Activated naive CD4-positive, alpha-beta T cell (primary cell): ENCODE measurements at regions not wholly inside any gene's neighbourhood (a gene's known extent, or its start where the extent isn't known, plus 50 kb on each side); places are given as distances from the start of the nearest gene placed in this dataset.
"Not testable (repeated sequence)": the region's sequence is repeated elsewhere in the genome, so short reads cannot be mapped to it uniquely, and the experiment has no call there.

Experiments
- DNase-seq, 4 experiments: peaks; one replicate each; lab custom pipeline; 2025; lab: John Stamatoyannopoulos, UW

GRCh38 chr10:64855941-64856340 lies 1334.7 kb downstream of the REEP3 start:
- no peak for DNase-seq

DNA sequence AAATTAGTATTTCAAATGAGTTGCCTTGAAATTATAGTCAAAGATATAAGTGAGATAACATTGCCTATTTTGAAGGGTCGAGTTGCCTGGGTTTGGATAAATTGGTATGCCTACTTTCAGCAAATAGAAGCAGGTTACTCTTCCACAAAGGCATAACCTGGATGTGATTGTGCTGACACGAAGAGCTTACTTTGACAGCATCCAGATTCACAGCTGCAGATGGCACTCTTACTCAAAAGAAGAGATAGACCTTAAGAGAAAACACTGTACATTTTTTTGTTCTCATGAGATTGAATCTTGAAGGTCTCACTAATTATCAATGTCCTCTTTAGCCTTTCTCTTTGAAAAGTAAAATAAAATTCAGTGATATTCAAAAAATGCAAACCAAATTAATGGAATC lies 1338.7 kb downstream of the REEP3 start:
- DNase-seq = no peak

GRCh38 chr10:64863836-64864235 lies 1342.6 kb downstream of the REEP3 start:
- no peak for DNase-seq

DNA sequence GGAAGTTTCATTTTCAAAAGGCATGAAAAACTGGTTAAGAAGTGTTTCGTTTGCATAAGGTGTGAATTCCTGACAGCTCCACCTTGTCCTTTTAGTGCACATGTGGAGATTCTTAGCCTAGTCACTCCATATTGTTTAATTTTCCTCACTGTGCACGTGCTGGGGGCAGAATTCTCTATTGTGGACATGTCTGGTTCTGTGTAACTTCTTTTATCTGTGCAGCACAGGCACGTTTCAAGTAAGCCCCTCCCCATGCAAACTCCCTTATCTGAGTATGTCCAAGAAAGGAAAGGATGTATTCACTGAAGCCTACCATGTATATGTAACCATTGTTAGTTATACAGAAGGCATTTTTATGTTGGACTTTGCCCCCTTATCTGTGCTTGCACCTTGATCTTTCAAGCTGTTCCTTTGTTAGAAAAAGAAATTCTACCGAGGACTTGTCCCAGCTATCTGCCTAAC lies 1346.3 kb downstream of the REEP3 start:
- DNase-seq = no peak

DNA sequence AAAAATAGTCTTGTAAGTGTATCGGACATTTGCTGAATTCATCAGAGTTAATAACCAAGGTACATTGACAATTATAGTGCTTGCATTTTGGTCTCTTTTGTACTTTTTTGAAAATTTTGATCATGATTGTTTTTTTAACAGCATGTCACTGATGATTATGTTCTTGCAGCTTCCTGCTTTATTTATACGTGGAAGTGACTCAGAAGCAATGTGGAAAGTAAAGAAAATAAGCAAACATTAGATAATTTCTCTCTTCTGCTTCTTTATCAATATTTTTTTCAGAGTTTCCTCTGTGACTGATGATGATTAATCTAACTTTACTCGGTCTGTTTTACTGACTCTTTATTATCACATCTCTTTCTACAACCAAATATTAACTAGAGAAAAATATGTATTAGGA lies 1351.9 kb downstream of the REEP3 start:
- DNase-seq = no peak

DNA sequence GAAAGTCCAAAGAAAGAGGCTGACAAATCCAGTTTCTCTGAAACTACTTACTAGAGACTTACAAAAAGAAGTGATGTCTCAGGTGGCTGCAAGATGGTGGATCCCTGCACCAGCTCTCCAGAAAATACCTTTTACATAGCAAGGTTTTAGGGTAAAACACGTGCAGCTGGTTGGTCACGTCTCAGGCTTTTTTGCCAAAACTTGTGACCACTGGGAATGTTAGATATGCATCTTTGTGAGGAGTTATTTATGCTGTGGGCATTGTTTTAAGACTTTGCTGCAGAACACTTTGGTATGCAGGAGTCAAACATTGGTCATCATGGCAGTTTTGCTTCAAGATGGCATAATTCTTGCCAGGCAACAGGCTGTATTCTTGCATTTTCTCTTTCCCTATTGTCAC lies 1352.8 kb downstream of the REEP3 start:
- DNase-seq = no peak

GRCh38 chr10:64880546-64880945 lies 1359.3 kb downstream of the REEP3 start:
- no peak for DNase-seq

GRCh38 chr10:64881257-64881656 lies 1360.1 kb downstream of the REEP3 start:
- no peak for DNase-seq

DNA sequence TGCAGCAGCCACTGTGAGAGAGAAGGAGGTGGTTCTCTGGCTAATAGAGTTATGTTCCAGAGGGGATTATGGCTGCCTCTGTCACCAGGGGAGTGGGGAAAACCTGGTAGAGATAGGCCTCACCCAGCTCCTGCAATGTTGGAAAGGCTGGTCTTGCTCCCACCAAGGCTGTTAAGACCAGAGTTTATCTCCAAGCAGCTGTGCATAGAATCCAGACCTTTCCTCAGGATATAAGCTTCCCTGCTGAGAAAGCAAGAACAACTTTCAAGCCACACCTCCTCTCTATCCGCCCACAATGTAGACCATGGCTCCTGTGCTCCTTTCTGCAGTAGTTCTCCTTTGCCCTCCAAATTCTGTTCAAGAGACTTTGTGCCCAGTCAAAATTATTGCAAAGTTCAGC lies 1375.4 kb downstream of the REEP3 start:
- no peak for DNase-seq

GRCh38 chr10:64906311-64906710 lies 1385.1 kb downstream of the REEP3 start:
- DNase-seq = not testable (repeated sequence)

DNA sequence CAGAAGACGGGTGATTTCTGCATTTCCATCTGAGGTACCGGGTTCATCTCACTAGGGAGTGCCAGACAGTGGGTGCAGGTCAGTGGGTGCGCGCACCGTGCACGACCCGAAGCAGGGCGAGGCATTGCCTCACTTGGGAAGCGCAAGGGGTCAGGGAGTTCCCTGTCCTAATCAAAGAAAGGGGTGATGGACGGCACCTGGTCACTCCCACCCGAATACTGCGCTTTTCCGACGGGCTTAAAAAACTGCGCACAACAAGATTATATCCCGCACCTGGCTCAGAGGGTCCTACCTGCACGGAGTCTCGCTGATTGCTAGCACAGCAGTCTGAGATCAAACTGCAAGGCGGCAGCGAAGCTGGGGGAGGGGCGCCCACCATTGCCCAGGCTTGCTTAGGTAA lies 1403.1 kb downstream of the REEP3 start:
- DNase-seq = not testable (repeated sequence)

DNA sequence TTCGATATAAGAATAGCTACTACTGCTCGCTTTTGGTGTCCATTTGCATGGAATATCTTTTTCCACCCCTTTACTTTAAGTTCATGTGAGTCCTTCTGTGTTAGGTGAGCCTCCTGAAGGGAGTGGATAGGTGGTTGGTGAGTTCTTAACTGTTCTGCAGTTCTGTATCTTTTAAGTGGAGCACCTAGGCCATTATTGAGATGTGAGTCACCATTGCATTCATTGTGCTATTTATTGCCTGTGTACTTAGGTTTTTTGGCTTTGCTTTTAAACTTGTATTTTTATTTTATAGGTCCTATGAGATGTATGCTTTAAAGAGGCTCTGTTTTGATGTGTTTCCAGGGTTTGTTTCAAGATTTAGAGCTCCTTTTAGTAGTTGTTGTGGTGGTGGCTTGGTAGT lies 1430.8 kb downstream of the REEP3 start:
- no peak for DNase-seq

DNA sequence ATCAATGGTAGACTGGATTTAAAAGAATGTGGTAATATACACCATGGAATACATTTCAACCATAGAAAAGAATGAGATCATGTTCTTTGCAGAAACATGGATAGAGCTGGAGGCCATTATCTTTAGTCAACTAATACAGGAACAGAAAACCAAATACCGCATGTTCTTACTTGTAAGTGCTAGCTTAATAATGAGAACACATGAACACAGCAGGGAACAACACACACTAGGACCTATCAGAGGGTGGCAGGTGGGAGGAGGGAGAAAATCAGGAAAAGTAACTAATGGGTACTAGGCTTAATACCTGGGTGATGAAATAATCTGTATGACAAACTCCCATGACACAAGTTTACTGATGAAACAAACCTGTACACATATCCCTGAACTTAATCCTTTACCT lies 1435.2 kb downstream of the REEP3 start:
- no peak for DNase-seq

DNA sequence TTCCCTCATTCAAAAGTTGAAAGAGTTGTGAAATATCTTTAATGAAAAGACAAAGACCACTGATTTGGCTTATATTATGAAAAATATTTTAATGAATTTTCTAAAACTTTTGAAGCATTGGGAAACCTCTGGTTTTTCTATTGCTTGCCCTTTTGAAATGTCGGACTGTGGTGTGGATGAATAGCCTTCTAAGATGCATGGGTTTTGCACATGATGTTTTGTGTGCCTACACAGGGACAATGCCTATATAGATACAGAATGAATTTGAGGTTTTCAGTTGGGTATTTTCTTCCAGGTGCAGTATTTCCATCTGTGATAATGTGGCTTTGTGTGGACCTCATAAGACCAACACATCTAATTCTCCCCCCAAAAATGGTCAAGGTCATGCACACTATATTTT lies 1437.9 kb downstream of the REEP3 start:
- DNase-seq = no peak

- no peak for DNase-seq
Observed at GRCh38 chr10:64959883-64960282, 1438.7 kb downstream of the REEP3 start.

GRCh38 chr10:64973391-64973790 lies 1452.2 kb downstream of the REEP3 start:
- no peak for DNase-seq

DNA sequence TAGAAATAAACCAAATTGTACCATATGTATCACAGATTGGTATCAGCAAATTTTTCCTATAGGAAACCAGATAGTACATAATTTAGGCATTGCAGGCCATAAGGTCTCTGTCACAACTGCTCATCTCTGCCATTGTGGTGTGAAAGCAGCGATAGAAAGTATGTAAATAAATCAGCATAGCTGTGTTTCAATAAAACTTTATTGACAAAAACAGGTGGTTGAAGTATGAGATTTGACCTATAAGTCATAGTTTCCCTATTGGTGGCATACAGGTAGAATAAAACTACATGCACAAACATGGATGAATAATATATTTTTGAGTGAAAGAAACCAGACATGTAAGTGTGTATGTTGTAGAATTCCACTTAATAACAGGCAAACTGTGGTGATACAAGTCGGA lies 1454.9 kb downstream of the REEP3 start:
- DNase-seq = no peak

DNA sequence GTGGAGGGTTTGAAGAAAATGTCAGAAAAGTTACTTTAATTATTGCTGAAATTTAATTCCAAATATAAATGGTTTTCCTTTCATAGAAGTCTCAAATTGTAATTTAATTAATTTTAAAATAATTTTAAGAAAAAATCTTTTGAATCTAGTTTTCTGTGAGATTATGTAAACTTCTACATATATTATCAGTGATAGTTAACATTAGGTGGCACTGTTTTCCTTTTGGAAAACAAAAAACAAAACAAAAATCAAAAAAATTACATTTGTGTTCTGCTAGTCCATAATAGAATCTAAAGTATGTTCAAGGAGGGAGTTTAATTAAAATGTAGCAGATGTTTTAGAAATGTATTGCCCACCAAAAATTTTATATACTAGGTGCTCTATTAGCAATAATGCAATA lies 1456.7 kb downstream of the REEP3 start:
- no peak for DNase-seq

DNA sequence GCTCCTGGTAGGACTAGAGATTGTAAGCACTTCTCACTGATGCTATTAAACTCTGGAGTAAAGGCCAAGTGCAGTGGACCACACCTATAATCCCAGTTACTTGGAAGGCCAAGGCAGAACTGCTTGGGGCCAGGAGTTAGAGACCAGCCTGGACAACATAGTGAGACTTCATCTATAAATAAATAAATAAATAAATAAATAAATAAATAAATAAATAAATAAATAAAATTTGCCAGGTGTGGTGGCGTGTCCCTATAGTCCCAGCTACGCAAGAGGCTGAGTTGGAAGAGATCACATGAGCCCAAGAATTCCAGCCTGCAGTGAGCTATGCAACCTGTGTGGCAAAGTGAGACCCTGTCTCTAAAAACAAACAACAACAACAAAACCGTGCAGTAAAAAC lies 1475.7 kb downstream of the REEP3 start:
- DNase-seq = no peak

GRCh38 chr10:65010845-65011244 lies 1489.6 kb downstream of the REEP3 start:
- DNase-seq = no peak

- no peak for DNase-seq
Observed at GRCh38 chr10:65017523-65017922, 1496.3 kb downstream of the REEP3 start.

- DNase-seq = no peak
Observed at GRCh38 chr10:65024886-65025285, 1503.7 kb downstream of the REEP3 start.

GRCh38 chr10:65030263-65030662 lies 1509.1 kb downstream of the REEP3 start:
- no peak for DNase-seq

GRCh38 chr10:65032867-65033769 lies 1511.9 kb downstream of the REEP3 start:
- DNase-seq = no peak
